GM21786 (cell line): ENCODE measurements at regions not wholly inside any gene's neighbourhood (a gene's known extent, or its start where the extent isn't known, plus 50 kb on each side); places are given as distances from the start of the nearest gene placed in this dataset.
A peak's percentile ranks its signal among the peaks of the same experiment; 100 is the strongest.

ENCODE experiments used
- ATAC-seq: cut with Tn5 transposase; IDR thresholded peaks from one replicate; pipeline ENCODE4 v1.9.1; 2021; ENCODE audit not compliant: unreplicated experiment

DNA sequence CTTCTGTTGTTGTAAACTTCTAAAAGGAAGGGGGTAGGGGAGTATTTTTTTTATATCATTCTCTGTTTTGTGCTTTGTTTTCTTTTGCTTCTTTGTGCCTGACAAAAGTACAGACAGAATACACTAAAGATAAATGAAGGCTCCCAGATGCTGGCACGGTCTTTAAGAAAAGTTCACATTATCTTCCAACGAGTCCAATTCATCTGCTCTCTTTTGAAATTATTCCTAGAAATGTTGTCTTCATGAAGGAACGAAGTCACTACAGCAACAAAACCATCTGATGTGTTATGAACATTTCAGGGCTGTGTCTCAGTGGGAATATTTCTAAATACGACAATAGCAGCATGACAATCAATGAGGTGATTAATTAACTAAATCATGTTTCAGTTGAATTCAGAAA is 813.8 kb upstream of the HTR2C start:
- no peak for ATAC-seq

DNA sequence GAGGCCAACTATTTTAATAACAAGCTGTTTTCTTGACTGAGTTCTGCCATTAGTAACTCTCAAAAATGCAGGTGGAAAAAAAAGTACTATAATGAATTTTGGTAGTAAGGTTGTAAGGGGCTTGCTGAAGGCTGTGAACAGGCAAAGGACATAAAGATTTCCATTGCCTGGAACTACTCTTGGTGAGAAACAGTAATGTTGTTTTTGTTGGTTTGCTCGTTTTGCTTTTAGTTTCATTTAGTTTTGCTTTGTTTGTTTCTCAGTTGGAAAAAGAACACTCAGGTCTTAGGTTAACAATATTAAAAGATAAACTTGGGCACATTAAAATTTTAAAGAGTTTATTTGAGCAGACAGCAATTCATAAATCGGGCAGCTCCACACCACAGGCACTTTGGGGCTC is 824.5 kb upstream of the HTR2C start:
- no peak for ATAC-seq

DNA sequence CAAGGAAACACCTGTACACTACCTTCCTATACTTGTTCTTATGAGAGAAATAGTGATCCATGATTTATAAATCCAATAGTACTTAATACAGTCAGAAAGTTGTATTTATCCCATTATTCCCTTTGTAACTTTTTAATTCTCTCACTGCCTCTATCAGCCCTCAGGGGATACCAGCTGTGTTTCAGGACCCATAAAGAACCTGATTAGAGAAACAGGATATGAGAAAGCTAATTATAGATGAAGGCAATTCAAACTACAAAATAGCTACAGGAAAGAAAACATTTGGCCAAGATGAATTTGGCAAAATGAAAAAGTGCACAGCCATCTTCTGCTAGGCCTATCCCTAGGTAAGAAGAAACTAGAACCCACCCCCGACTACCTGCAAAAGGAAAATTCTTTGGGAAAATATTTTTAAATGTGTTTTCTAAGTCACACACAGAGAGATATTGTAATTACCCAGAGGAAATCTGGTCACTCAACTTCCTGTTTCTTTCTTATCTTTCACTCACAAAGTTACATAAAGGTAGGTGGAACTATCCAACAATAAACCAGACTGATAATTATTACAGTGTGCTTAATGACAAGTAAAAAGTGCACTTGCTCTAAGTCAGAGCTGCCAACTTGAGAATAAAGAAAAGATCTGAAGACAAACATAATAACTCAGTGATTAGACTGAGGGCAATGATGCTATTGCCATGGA is 836.5 kb upstream of the HTR2C start:
- no peak for ATAC-seq

DNA sequence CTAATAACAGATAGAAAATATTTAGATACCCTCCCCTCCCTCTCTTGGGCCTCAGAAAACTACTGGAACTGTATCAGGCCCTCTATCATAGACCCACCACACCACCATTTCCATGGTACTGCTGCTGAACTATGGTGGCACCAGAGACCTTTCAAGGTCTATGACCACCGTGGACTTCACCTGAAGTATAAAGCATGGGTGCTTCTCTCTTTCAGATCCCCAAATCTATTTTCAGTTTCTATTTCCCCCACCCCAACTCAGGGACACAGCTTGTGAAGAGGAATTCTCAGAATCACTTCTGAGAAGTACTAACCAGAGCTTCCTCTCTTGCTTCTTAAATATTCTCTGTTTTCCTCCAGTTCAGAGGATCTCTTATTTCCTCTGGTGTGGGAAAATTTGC is 840.8 kb upstream of the HTR2C start:
- ATAC-seq: peak; percentile 38

DNA sequence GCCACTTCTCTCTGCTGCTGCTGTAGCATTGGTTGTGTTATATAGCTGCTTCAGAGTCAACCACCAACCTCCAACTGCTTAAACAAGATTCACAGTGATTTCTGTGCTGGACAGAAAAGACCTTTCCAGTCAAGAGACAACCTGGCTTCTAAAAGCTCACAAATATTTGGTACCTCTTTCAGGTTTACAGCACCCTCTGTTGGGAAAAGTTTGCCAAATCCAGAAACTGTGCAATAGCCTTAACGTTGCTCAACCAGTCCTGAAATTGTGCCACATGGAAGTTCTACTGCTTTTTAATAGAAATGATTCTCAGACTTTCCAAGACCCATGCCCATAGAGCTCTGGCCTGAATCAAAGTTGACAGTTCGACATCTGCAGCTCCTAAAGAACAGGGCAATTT is 842.1 kb upstream of the HTR2C start:
- ATAC-seq: no peak

DNA sequence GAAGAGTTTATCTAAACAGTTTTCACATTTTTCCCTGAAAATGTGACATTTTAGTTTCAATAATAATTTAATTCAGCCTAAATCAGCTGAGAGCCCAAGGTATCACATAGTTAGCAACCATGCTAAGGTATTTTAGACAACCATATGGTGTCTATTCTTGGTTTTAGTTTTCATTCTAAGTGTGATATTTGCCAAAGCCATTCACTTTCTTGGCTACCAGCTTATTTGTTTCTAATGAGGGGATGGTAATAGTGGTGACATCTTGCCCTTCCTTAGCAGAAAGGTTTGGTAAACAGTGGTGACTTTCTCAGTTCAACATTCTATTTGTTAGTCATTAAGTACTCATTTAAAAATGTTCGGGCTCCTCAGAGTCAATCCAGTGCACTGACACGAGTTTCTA is 854.9 kb upstream of the HTR2C start:
- no peak for ATAC-seq

DNA sequence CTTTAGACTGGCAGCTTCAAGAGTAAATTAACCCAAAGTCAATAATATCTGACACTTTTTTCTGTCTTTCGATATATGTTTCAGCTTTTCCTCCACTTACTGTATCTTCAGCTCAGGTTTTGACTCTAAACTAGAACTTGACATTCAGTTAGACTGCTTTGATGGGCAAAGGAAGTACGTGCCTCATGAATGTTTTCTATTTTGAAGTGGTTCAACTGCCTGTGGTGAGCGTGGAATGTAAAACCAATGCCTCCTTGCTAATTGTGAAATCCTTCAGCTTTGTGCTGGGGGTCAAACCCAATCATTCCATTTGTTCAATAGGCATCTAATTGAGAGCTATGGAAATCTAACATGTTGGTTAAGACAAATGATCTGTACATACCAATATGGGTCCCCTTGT is 857.0 kb upstream of the HTR2C start:
- peak; percentile 33 for ATAC-seq

DNA sequence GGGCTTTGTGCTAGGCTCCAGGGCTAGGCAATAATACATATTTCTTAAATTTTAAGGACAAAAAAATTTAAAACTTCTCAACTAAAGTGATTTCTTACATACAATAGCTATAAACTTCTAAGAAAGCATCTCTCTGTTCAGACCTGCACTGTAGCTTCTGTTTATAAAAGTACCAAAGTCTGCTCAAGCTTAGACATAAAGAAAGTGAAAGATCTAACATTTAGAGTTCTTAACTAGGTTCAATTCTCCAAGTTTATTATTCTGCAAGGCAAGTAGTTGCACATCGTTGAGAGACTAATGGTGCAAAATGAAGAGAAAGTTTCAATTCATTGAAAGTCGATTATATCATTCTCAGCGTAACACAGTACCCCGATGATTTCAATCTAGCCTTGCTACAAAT is 857.4 kb upstream of the HTR2C start:
- ATAC-seq: peak; percentile 66

DNA sequence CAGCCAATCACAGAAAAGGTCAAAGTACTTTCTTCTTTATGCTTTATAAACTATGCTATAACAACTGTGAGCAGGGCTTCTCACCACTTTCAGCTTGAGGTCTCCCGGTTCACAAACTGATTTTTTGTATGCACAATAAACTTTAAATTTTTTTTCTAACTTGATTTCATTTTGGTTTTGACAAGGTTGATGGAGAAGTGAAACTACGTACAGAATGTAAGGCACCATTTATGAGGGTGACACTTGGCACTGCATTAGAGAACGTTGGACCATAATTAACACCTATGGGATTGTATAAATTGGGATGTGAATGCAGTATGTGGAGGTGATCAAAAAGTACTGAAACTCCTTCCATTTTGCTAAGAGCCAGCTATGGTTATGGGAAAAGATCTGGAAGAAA is 857.9 kb upstream of the HTR2C start:
- ATAC-seq: peak; percentile 44

DNA sequence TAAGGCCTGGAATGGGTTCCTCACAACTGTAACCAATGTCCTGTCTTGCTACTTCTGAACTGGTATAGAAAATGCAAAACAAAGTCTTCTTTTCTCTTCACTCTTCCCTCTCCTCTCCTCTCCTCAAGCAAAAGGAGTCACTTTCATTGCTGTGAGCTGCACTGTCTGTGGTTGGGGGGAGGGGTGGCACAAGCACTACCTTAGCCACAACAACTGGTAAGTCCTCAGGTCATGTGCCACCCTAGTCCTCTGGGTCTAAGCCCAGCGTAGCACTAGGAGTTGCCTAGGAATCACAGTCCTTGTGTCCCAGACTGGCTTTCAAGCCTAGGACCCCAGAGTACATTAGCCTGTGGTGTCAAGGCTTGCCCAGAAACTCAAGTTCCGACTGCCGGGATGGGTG is 859.3 kb upstream of the AMOT start:
- ATAC-seq: no peak

DNA sequence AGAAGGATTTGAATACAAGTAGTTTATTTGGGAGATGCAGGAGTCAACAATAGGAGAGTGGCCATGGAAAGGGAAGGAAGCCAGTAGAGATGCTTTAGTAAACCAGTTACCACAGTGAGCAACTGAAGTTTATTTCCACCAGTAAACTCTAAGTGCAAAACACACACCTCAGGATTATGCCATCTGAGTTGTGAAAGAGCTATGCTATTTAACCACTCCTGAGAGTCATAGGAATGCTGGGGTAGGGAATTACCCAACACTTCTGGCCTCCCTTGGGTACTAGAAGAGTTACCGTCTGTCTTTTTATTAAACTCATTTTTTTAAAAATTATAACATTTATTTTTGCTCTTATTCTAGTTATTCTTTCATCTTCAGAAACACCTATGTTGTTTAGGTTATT is 834.6 kb upstream of the AMOT start:
- ATAC-seq: no peak

DNA sequence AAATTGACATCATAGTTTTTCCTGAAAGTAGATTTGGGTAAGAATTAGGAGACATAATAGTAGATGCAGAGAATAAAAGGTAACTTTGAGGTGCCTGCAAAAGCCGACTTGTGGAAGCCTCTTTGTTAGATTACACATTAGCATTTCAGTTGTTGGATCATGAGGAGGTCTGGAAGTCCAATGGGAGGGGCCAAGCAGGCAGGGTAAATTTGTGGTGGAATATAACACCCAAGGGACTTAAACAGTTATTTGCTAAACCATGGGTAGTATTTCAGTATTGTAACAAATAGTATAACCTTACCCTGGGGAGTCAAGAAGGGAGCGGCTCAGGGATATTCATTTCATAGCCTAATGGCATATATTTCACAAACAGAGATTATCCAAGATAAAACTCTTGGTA is 810.7 kb upstream of the AMOT start:
- ATAC-seq: no peak

DNA sequence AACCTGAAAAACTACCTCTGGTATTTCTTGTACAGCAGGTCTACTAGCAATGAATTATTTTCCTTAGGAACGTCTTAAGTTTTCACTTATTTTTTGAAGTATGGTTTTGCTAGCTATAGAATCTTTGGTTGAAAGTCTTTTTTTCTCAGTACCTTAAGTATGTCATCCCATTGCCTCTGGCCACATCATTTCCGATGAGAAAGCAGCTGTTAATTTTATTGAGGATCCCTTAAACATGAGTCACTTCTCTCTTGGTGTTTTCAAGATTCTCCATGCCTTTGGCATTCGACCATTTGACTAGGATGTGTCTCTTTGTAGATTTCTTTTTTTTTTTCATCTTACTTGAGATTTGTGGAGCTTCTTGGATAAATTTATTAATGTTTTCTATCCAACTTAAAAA is 803.8 kb upstream of the AMOT start:
- ATAC-seq: no peak

DNA sequence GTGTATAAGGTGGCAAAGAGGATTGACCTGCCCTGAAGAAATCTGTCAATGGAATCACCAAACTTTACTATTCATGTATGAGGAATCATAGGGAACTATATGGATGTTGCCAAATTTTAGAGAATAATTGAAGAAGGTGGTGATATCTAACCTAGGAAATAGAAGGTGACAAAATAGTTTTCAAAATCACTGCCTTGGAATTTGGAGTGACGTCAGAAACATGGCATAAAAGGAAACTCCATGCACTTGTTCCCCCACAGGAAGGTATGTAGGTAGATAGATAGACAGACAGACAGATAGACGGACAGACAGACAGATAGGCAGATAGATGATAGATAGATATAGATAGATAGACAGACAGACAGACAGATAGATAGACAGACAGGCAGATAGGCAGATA is 793.9 kb upstream of the AMOT start:
- no peak for ATAC-seq

DNA sequence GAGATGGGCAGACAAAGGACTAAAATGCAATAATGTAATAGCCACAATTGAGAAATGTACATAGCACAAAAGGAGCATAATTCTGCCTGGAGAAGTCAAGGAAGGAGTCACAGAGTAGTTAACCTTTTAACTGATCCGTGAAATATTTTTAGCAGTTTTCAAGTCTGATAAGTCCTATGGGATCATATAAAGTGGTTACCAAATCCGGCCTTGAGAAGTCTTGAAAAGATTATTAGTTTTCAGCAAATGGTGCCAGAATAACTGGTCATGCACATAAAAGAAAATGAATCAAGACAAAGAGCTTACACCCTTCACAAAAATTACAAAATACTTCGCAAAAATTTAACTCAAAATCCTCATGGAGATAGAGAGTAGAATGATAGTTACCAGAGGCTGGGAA is 788.7 kb upstream of the AMOT start:
- ATAC-seq: no peak

DNA sequence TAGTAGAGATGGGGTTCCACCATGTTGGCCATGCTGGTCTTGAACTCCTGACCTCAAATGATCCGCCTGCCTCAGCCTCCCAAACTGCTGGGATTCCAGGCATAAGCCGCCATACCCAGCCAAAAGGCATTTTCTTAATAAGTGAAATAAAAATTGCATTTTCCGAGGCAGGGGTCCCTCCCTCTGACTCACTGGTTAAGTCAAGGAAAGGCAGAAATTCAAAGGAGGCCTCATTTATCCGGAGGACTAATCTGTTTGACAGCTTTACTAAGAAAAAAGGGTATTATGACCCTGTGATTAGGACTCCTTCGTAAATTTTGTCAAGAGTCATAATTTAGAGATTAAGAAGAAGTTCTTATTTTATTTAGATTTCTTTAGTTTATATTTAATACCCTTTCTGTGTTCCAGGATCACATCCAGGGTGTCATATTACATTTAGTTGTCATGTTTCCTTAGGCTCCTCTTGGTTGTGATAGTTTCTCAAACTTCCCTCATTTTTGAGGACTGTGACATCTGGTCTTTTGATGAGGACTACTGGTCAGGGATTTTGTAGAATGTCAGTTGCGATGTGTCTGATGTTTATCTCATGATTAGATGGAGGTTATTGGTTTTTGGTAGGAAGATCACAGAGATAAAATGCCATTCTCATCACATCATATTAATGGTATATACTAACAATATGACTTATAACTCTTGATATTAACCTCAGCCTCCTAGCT is 753.7 kb upstream of the AMOT start:
- ATAC-seq: no peak

DNA sequence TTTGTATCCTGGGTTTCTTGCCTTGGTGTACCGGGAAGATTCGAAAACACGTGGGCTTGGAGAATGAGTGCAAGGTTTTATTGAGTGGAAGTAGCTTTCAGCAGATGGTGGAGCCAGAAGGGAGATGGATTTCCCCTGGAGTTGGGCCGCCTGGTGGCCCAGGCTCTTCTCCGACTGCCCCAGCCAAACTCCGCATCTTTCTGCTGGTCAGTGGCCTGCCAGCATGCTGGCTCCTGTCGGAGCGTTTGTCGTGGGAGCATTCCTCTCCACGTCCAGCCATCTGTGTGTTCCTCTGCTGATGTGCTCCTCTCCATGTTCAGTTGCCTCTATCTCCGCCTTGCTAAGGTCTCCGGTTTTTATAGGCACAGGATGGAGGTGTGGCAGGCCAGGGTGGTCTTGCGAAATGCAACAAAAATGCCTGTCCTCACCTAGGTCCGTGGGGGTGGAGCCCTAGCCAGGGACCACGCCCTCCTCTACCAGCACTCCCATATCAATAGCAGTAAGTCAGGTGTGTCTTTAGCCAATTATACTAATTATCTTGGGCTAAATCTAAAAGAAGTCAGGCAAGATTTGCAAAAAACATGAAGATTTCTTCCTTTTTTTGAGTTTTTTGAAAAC is 745.8 kb upstream of the AMOT start:
- ATAC-seq: no peak

DNA sequence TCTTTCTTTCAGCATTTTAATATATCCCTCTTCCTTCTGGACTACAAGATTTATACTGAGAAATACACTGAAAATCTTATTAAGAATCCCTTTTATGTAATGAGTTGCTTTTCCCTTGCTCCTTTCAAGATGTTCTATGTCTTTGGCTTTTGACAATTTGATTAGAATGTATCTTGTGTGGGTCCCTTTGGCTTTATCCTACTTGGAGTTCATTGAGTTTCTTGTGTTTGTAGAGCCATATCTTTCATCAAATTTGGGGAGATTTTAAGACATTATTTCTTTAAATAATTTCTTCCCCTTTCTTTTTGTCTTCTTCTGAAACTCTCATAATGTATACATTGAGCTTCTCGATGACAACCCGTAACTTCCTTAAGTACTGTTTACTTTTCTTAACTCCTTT is 739.9 kb upstream of the AMOT start:
- ATAC-seq: no peak

DNA sequence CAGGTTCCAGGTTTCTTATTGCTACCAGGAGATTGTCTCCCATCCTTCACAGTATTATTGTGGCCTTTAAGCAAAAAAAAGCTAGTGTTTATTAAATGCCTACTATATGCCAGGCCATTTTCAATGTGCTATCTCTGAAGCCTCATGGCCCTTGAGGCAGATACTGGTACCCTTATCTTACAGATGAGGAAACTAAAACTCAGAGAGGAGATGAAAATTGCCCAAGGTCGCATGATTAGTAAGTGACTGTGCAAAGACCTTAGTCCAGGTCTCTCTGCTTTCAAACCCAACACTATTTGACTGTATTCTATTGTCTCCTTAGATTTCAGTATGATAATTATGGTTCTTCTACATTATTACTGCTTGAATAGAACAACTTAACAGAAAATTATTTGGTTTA is 717.9 kb upstream of the AMOT start:
- ATAC-seq: no peak

DNA sequence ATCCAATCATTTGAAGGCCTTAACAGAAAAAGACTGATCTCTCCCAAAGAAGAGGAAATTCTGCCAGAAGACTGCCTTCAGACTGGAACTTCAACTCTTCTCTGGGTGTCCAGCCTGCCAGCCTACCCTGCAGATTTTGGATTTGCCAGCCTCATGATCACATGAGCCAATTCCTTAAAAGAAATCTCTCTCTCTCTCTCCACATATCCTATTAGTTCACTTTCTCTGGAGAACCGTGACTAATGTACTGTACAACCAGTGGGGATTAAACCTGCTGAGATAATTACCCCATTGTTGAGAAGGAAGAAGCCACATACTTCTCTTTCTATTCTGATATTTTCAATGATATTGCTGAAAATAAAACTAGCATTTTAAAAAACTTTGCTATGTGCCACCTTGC is 711.3 kb upstream of the AMOT start:
- no peak for ATAC-seq

DNA sequence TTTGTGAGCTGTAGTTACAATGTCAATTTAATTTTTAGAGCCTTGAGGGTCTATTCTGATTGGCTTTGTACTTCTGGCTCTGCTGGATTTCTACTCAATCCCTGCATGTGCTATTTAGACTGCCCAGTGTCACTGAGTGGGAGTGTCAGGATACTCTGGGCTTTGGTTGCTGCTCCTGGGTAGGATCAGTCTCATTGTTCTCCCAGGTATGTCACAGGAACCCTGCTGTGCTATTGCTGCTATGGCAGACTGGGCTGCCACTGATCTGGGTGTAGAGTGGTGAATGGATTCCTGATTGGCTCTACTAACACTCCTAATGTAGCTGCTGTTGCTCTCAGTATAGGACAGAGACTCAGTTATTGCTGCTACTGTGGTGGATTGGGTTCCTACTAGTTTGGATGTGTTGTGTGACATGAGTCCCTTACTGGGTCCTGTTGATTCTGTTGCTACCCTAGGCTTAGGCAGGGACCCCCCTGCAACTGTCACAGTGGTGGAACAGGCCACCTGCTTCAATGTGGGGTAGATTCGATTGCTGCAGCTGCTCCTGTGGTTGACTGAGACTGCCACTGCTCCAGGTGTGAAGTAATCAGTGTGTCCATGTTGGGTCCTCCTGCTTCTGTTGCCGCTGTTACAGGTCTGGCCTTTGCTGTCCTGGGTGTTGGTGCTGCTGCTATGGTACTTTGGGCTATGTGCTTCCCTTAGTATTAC is 707.8 kb upstream of the AMOT start:
- ATAC-seq: no peak

DNA sequence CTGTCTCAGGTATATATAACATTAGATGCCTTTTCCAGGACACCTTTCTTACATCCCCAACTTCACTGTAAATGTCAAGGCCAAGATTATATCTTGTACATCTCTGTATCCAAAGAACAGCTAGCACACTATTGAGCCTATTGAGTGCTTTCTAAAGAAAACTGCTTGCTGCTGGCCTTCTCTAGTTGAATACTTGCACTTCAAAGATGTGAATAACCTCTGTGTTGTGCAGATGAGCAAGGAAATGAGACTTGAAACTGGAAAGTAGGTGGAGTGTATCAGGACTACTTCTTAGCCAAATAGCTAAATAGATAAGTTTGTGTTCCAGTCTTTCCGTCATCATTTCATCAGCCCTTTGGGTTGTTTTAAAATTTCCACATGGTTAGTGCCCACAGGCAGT is 704.4 kb upstream of the AMOT start:
- ATAC-seq: no peak
